ENCODE measurements at regions not wholly inside any gene's neighbourhood (a gene's known extent, or its start where the extent isn't known, plus 50 kb on each side); places are given as distances from the start of the nearest gene placed in this dataset.

DNA sequence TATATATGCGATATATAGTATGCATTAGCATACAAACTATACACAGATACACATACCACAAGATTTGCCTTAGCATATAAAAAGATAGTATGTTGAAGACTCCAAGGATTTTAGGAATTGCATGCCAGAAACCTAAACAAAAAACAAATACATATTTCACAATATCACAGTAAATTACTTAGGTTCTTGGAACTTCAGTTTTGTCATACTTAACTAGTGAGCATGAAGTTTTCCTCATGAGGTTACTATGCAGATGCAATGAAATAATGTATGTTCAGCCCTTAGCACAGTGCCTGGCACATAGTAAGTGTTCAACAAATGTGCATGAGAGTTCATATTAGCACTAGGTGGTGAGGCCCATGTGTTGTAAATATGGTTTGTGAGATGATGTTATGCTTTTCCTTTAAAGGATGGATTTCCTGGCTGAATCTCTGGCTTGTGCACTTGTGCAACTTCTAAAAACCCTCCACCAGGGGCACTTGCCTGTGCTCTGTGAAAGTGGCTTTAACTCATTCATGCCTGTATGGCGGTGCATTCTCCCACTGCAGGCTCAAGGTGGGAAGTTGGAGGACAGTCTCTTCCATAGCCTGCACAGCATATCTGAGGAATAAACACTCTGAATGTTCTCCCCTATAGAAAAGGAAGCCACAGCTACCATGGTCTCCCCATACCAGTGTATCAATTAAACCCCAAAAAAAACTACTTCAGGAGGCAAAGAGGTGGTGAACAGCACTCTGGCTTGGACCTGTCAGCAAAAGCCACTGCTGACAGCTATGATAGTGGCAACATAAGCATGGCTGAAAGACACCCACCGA is 624.1 kb upstream of the CDH4 start:
- DNase-seq (ENCODE audit: low read depth): no peak

DNA sequence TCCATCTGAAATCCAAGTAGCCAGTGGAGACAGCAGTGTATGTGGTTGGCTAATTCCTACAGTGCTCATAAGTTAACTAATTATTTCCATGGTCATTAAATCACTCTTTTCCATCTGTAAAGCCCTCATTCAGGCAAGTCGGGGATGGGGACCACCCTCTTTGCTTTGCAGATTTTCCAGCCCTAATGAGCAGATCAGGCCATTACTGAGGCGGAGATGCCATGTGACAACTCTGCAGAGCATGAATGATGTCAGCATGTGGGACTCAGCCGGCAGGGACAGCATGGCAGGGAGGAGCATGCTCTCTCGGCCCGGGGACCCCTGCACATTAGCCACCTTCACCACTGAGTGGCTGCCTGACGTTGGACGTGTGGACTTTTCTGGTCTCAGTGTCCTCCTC is 623.3 kb upstream of the CDH4 start:
- no peak for DNase-seq (ENCODE audit: low read depth)

DNA sequence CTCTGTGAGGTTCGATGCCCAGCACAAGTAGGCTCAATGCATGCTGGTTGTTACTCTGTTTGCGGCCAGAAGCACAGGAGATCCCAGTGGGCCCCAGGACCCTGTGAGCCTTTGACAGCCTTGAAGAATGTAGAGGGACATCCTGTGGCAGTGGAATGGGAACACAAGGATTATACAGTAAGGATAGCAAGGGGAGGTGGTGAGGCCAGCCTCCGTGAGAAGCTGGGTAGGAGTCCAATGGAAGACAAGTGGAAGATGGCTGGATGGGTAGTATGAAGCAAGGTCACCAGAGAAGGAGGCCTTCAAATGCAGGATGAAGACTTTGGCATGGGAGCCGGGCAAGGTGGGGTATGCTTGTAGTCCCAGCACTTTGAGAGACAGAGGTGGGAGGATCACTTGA is 622.9 kb upstream of the CDH4 start:
- no peak for DNase-seq (ENCODE audit: low read depth)

DNA sequence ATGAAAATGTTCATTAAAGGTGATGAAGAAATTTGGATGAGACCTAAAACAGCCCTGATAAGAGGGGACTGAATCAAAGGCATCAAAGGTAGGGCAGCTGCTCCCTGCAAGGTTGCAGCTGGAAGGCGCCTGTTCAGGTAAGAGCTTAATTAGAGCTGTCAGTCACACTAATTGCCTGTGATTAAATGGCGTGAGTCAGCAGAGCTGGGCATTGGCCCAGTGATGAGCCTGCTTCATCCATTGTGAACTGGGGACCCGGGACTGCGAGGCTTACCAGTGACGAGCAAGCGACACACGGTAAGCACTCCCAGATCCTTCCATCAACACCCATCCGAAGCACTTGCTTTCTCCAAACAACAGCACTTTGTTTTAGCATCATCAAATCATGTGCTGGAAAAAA is 621.5 kb upstream of the CDH4 start:
- no peak for DNase-seq (ENCODE audit: low read depth)

DNA sequence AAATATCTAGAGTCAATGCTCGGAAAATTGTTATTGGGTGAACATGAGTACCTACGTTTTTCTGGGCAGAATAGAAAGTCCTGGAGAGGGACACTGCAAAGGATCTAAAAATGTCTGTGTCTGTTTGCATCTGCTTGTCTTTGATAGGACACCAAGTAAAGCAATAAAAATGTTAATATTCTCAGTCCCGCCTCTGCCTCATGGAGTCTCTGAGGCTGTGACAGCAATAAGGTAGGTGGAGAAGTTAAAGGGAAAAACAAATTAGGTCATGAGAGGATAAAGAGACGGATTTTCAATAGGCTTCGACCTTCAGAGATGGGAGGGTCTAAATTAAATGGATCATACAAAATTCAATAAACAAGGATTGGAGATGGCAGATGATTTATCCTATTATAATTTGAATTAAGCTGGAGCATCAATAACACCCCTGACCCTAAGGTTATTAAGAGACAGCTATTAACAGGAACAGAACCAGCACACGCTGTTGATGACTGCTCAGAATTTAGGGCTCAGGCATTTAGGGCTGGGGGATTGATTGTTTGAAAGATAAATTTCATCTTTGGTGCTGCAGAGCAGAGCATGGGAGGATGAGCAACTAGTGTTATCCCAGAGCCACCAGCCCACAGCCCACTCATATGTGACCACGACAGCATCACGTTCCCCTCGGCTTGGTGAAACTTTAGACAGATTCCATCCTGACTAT is 620.3 kb upstream of the CDH4 start:
- no peak for DNase-seq (ENCODE audit: low read depth)

DNA sequence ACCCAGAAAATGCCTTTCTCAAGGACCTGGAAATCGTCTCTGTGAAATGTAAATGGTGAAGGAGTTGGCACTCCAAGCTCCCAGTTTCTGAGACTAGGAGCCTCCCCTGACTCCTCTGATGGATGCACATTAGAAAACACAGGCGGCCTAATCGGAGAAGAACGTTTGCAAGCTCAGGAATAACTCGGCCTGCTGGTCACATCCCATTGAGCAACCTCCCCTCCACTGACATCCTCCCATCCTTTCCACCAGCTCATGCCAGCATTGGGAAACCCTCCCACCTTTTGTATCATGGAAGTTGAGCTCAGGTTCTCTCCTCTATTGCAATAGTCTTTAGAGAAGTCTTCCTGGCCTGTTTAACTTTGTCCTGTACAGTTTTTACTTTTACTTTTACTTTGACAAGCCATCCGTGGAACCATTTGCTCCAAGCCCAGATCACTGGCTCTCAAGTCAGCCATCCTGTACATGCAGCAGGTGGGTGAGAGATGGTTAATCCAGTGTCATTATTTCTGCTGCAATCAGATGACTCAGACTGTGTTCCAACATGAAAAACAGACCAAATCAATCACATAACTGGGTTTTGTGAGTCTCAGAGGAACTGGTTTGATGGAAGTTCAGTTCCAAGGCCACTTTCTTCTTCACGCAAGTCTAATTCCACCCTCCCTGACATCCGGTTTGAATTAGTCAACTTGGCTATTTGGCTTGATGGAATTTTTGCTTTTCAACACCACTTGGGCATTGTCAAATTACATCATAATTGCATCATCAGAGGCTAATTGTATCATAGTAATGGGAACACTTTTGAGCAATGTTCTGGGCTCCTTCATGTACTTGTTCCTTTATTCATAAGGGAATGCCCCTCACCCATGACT is 619.4 kb upstream of the CDH4 start:
- DNase-seq (ENCODE audit: low read depth): no peak

DNA sequence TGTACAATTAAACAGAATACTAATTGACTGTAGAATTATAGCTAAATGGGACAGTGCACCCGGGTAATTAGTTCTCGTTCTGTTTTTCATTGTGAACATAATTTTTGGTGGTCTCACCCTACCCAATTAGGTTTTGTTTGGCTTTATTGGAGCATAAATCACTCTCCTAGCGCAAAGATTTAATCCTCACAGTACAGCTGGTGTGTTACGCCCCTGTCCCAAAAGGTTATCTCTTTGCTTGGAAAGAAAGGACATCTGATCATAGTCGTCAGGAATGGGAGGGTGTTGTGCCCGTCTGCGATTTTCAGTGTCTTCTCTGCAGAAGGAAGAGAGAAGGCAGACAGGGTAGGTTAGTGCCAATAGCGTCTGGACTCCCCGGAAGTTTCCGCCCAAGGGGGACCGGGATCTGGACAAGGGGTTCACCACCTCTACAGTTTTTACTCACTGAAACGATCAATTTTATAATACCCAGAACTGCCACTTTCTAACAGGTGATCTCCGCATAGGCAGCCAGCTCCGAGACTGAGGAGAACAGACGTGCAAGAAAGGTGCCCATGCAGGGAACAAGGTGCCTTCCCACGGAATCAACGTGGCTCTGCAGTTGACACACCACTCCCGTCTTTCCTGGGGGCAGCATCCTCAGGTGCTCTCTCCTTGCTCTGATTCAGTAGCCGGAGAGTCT is 617.4 kb upstream of the CDH4 start:
- no peak for DNase-seq (ENCODE audit: low read depth)

DNA sequence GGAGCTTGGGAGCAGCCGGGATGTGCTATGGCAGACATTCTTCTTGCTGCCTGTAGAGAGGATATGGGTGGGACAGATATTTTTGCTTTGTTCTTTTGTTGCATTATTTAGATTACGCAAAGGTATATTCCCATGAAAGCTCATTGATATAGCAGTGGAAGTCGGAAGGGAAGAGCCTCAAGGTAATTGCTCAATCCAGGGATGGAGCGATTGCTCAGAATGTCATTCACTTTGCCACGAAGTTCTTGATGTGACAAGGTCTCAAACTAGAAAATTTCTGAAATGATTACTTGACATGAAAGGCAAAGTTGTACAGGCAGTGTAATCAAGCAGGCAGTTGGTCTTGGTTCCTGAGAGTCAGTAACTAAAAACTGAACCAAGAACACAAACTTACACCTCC is 615.6 kb upstream of the CDH4 start:
- DNase-seq (ENCODE audit: low read depth): no peak

DNA sequence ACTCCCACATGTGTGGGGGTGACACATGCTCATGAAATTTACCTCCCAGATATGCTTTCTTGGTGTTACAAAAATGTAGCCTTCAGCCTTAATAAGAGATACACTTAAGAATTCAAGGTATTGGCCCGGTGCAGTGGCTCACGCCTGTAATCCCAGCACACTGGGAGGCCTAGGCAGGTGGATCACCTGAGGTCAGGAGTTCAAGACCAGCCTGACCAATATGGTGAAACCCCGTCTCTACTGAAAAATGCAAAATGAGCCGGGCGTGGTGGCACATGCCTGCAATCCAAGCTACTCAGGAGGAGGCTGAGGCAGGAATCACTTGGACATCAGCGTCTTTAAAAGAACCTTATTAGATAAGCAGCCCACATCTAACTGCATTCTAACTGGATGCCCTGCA is 614.3 kb upstream of the CDH4 start:
- no peak for DNase-seq (ENCODE audit: low read depth)

DNA sequence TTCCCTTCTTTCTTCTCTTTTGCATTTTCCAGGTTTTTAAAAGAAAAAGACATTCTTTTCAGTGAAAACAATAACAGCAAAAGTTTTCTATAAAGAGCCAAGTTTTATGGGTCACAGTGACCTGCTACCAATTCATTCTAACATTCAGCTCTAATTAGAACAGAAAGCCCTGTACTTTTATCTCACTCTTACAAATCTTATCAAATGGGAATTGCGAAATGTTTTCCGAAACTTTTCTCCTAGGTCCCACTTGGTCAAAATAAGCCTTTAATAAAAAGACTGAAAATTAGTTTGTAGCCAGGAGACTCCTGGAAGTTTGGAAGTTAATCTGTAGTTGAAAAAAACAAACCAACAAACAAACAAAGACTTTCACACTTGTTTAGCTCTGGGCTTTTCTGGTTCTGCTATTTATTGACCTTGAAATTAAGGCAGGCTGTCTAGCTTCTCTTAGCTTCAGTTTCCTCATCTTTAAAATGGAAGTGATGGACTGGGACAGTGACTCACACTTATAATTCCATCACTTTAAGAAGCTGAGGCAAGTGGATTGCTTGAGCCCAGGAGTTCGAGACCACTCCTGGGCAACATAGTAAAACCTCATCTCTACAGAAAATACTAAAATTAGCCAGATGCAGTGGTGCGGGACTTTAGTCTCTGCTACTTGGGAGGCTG is 613.5 kb upstream of the CDH4 start:
- no peak for DNase-seq (ENCODE audit: low read depth)

DNA sequence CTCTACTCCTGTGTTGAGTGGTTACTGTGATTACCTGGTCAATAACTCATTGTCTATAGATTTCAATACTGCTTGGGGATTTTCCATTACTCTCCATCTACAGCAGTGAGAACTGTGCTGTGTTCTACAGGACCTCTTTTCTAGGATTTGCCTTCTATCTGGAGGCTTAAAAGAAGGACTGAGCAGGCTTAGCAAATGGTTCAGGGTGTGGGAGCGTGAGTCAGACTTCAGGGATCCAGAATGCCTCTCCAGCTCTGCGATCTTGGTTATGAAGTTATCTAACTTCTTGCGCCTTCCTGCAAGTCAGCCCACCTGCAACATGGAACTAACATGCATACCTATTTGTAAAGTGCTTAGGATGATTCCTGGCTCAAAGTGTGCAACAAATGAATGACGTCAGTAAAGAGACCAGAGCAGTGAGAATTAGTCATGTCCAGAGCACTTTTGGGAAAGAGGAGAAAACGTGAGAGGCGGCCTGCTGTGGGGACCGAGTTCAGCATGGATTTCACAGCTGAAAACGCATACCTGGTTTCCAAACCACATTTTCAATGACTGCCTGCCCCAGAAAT is 610.1 kb upstream of the CDH4 start:
- DNase-seq (ENCODE audit: low read depth): no peak

DNA sequence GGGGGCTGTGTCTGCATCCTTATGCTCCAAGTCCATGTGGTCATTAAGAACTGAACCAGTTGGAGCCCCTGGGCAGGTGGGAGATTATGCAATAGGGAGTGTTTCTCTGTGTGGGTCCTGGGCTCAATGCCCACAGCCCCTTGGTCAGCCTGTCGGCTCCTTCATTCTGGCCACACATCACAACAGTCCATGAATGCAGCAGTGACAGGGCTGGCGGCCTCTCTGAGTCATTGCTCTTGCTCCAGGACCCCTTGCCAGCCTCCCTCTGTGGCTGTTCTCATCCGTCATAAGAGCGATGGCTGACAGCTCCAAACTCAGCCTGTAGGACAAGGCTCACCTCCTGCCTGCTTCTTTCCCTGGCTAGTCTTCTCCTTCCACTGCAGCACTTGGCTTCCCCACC is 609.5 kb upstream of the CDH4 start:
- DNase-seq (ENCODE audit: low read depth): no peak

DNA sequence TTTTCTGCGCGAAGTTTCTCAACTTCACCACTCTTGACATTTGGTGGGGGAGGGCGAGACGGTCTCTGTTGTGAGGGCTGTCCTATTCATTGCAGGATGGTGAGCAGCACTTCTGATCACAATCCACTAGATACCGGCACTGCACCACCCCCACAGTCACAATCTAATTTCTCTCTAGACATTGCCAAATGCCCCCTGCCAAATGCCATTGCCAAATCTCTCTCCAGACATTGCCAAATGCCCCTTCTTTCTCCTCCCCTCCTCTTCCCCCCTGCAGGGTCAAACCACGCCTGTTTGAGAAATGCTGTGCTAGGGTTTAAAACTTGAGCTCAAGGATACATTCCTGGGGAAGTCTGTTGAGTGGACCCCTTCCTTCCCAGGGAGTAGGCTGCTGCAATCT is 603.5 kb upstream of the CDH4 start:
- no peak for DNase-seq (ENCODE audit: low read depth)

DNA sequence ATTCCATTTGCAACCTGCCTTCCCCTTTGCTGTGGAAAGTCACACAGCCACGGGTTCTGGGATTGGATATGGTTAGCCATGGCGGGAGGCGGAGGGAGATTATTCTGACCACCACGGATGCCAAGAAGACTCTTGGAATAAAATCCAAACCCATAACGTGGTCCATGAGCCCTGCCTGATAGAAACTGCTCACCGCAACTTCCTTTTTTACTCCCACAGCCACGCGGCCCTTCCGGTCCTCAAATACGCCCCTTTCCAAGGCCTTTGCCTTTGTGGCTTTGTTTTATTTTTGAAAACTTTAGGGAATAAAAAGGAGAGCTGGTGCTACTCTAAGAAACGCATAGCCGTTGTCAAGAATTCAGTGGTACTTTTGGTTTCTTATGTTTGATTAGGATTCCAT is 602.5 kb upstream of the CDH4 start:
- DNase-seq (ENCODE audit: low read depth): no peak

DNA sequence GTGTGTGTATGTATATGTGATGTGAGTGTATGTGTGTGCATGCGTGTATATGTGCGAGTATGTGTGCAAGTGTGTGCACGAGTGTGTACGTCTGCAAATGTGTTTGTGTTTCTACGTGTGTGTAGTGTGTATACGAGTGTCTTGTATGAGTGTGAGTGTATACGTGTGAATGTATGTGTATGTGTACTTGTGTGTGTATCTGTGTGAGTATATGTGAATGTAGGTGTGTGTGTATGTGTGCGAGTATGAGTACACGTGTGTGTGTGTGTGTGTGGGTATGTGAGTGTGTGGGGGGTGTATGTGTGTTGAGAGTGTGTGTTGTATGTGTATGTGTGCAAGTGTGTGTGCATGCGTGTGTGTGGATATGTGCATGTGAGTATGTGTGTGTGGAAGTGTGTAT is 602.0 kb upstream of the CDH4 start:
- no peak for DNase-seq (ENCODE audit: low read depth)

DNA sequence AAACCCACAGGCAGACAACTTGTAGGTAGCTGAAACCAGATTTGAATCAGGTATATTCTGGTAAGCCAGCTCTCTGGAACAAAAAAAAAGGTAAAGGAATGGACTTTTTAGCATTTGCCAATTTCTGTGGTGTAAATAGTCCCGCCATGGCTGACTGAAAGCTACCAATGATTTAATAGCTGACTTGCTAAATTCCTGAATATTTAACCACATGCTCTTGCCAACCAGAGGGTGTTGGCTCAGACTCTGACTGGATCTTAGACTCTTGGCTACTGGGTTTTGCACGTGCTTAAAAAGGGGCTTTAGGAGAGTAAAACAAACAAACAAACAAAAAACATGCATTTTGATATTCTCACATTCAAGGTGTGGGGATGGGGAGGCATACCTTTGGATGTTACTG is 600.0 kb upstream of the CDH4 start:
- no peak for DNase-seq (ENCODE audit: low read depth)

DNA sequence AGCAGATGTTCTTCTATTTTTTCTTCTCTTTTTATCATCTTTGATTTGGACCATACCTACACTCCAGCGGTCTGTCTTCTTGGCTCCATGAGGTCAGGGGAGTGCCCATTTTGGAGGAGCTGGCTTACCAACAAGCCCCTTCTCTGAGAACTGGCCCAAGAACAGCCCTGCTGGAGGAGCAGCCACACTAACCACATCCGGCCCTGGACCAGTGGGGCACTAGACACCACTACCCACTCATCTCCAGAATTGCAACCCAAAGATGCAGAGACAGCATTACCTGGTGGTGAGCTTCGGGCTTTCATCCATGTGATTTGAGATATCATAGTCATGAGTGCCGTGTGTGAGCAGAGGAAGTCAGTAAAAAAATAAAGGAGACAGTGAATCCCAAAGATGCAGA is 599.4 kb upstream of the CDH4 start:
- no peak for DNase-seq (ENCODE audit: low read depth)

DNA sequence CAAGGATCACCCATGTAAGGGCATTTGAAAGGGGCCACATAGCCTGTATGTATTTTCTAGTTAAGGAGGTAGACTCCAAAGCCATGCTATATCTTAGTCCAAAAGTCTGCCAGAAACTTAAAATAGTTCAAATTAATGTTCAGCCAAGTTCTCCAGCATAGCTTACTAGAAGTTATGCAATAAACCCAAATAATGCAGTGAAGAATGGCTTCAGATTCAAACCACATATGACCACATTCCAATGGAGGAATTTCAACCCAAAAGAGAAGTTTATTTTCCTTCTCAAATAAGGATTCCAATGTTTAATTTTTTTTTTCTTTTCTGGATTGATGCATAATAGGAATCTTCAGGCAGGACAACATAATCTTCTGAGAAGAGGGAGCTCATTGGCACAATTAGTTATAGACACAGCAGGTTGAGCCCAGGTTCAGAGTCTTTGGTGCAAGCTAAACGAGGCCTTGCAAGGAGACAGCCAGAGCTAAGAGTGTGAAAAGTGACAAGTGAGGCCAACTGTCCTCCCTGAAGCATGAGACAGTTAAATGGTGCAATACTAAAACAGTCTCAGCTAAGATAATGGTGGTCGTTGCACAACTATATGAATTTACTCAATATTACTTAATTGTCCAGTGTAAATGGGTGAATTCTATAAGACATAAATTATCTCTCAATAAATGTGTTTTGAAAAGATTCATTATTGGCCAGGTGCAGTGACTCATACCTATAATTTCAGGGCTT is 598.8 kb upstream of the CDH4 start:
- no peak for DNase-seq (ENCODE audit: low read depth)

DNA sequence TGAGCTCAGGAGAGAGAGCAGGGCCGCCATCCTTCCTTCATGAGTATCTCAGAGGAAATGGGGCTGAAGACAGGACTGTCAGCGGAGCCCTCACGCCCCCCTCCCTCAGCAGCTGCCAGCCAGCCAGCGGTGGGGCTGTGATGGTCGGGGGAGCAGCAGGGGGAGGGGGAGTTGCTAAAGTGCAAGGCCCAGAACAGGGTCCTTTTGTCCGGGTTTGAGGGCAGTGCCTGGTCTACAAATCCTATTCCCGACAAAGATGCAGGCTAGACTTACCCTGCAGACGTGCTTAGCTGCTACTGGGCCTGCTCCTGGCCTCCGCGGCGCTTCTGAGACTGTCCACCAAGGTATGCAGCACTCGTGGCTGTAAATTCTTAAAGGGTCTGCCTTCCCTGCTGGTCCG is 593.4 kb upstream of the CDH4 start:
- DNase-seq (ENCODE audit: low read depth): no peak

DNA sequence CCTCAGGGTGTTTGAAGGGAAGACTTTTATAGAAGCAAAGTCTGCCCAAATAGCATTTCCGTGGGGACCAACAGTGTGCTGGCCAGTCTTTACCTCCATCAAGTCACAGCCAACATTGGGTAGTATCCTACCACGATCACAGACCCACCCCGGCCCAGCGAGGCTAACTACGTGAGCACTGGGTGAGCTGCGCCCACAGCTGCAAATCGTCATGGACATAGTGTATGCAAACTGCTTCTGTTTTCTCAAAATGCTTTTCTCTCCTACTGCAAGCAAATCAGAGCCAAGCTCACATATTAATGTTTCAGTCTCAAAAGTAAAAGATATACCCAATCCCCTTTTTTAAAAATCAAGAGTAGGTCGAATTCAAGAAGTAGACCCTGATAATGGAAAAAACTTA is 592.8 kb upstream of the CDH4 start:
- no peak for DNase-seq (ENCODE audit: low read depth)
